ENCODE measurements at regions not wholly inside any gene's neighbourhood (a gene's known extent, or its start where the extent isn't known, plus 50 kb on each side); places are given as distances from the start of the nearest gene placed in this dataset.

DNA sequence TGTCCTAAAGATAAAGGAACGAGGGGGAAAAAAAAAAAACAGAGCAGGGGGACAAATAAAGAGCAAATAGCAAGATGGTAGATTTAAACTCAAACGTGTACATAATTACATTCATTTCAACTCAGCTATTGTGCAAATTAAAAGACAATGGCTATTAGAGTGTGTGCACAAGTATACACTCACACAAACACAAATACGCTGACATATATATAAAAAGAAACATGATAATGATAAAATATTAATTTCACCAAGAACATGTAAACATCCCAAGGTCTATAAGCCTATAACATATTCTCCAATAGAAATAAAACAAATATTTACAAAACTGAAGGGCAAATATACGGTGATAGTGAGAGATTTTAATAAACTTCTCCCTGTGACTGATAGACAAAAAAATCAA, 1354.9 kb upstream of the GJE1 start:
- H3K4me1 Mint-ChIP-seq, result peaks cover 28% of the 10 kb centered on the region
- TF ChIP-seq, protein P1, sequence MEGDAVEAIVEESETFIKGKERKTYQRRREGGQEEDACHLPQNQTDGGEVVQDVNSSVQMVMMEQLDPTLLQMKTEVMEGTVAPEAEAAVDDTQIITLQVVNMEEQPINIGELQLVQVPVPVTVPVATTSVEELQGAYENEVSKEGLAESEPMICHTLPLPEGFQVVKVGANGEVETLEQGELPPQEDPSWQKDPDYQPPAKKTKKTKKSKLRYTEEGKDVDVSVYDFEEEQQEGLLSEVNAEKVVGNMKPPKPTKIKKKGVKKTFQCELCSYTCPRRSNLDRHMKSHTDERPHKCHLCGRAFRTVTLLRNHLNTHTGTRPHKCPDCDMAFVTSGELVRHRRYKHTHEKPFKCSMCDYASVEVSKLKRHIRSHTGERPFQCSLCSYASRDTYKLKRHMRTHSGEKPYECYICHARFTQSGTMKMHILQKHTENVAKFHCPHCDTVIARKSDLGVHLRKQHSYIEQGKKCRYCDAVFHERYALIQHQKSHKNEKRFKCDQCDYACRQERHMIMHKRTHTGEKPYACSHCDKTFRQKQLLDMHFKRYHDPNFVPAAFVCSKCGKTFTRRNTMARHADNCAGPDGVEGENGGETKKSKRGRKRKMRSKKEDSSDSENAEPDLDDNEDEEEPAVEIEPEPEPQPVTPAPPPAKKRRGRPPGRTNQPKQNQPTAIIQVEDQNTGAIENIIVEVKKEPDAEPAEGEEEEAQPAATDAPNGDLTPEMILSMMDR (IDR thresholded peaks at IDR 0.05; ENCODE audit: unreplicated experiment in 3 of 3), result no peak
- H3K27me3 Mint-ChIP-seq (ENCODE audit: low read depth), result no peaks in the 10 kb centered on the region
- H3K4me3 Mint-ChIP-seq, result no peak overlapping the region
- H3K36me3 Mint-ChIP-seq (ENCODE audit: low read depth), result no peaks in the 10 kb centered on the region
- no peak overlapping the region for H3K27ac Mint-ChIP-seq
- peaks cover 3% of the 10 kb centered on the region for H3K9me3 Mint-ChIP-seq

DNA sequence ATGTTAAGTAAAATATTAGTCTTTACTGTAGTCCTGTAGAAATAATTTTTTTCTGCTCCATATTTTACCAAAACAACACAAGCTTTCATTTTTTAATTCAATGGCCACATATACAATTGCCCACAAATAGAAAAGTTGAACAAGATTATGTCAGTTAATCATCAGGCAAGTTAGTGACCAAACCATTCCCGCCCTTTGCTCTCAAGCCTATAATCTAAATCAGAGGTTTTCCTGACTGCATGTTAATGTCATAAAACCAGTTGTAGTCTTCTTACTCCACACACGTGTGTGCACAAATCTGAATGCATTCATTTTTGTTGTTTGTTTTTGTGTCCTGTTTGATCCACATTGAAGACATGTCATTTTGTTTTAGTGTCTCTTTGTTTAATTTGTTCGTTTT, 1357.7 kb upstream of the GJE1 start:
- Mint-ChIP-seq H3K4me3 (no peak overlapping the region), H3K27me3 (ENCODE audit: low read depth) (peaks cover under 1% of the 10 kb centered on the region), H3K36me3 (ENCODE audit: low read depth) (no peaks in the 10 kb centered on the region), H3K4me1 (peaks cover 32% of the 10 kb centered on the region), H3K9me3 (peaks cover 14% of the 10 kb centered on the region), H3K27ac (peak overlapping the region in 1 of 3 experiments; percentile 51)
- TF ChIP-seq, protein P1 (IDR thresholded peaks at IDR 0.05; ENCODE audit: unreplicated experiment in 3 of 3), result no peak

DNA sequence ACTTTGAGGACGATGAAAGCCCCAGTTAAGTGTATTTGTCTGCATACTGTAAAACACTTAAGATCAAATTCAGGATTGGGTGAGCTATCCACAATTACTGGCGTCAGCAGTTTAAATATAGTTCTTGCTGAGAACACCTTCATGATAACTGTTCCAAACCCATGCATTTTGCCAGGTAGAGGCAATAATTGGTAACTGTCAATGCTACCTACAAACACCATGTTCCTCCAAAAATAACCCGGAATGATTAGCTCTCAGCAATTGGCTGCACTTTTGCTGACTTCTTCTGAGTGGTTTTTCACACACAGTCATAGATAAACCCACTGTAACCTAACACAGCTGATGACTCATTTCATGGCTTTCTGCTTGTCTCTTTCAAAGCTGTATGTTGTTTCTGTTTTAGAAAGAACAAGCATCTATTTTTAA, 1358.6 kb upstream of the GJE1 start:
- TF ChIP-seq, protein P1 (IDR thresholded peaks at IDR 0.05; ENCODE audit: unreplicated experiment in 3 of 3), result no peak
- peaks cover 14% of the 10 kb centered on the region for H3K9me3 Mint-ChIP-seq
- H3K27me3 Mint-ChIP-seq (ENCODE audit: low read depth), result peaks cover 3% of the 10 kb centered on the region
- H3K4me1 Mint-ChIP-seq, result peaks cover 32% of the 10 kb centered on the region
- H3K36me3 Mint-ChIP-seq (ENCODE audit: low read depth), result no peaks in the 10 kb centered on the region
- no peak overlapping the region for H3K4me3 Mint-ChIP-seq
- H3K27ac Mint-ChIP-seq, result peak overlapping the region in 1 of 3 experiments; percentile 51

DNA sequence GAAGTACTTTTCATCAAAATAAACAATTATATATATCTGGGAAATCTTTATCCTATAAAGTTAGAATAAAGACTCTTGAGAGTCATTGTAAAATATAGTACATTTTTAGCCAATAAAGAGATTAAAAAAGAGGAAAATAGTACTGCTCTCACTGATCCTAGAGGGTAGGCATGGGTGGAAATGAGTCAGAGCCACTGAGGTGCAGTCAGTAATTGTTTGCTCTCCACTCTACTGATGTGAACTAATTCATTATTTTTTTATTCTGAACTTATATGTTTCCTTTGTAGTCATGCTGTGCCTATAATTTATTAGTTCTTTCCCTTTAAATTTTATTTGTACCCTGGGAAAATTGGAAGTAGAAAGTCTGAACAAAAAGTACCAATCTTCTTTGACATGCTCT, 1359.4 kb upstream of the GJE1 start:
- Mint-ChIP-seq H3K9me3 (peaks cover 12% of the 10 kb centered on the region), H3K27me3 (ENCODE audit: low read depth) (peaks cover 3% of the 10 kb centered on the region), H3K36me3 (ENCODE audit: low read depth) (no peaks in the 10 kb centered on the region), H3K4me3 (no peak overlapping the region), H3K27ac (no peak overlapping the region), H3K4me1 (peaks cover 32% of the 10 kb centered on the region)
- TF ChIP-seq, protein P1 (IDR thresholded peaks at IDR 0.05; ENCODE audit: unreplicated experiment in 3 of 3), result no peak

DNA sequence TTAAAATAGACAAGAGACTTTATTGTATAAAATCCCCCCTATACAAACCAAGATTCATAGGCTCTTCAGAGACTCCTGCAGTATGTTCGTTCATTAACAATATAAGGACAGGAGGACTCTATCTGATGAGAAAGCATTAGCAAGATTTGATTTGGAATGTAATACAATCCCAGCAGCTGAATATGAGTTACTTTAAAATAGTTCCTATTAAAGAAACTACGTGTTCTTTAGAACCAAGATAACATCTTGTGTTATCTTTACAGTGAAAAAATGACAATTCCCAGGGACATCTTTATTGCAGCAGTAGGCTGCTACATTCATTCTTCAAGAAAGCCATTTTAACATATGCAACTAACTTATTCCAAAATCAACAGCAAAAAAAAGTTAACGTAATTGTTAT, 1360.1 kb upstream of the GJE1 start:
- TF ChIP-seq, protein P1 (IDR thresholded peaks at IDR 0.05; ENCODE audit: unreplicated experiment in 3 of 3), result no peak
- Mint-ChIP-seq H3K36me3 (ENCODE audit: low read depth) (no peaks in the 10 kb centered on the region), H3K4me1 (peaks cover 32% of the 10 kb centered on the region), H3K9me3 (peaks cover 17% of the 10 kb centered on the region), H3K27me3 (ENCODE audit: low read depth) (peaks cover 3% of the 10 kb centered on the region), H3K4me3 (no peak overlapping the region), H3K27ac (no peak overlapping the region)

DNA sequence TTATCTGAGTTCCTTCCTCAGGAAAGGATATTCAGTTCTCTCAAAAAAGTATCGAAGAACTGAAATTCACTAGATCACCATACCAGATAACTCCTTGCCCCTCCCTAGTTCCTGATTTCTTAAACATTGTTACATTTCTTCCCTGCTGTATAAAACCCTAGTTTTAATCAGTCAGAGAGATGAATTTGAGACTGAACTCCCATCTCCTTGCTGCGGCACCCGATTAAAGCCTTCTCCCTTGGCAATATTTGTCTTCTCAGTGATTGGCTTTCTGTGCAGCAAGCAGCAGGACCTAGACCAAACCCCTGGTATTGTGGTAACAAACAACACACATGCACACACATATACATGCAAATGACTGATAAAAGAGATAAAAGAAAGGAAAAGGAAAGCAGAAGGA, 1364.6 kb upstream of the GJE1 start:
- peaks cover 6% of the 10 kb centered on the region for H3K4me1 Mint-ChIP-seq
- H3K36me3 Mint-ChIP-seq (ENCODE audit: low read depth), result no peaks in the 10 kb centered on the region
- H3K4me3 Mint-ChIP-seq, result no peak overlapping the region
- TF ChIP-seq, protein P1 (IDR thresholded peaks at IDR 0.05; ENCODE audit: unreplicated experiment in 3 of 3), result no peak
- no peak overlapping the region for H3K27ac Mint-ChIP-seq
- peaks cover 24% of the 10 kb centered on the region for H3K9me3 Mint-ChIP-seq
- H3K27me3 Mint-ChIP-seq (ENCODE audit: low read depth), result peaks cover 3% of the 10 kb centered on the region

Measured in nephron (organoid).